Right atrium auricular region (tissue), 2 donors: ENCODE measurements at regions not wholly inside any gene's neighbourhood (a gene's known extent, or its start where the extent isn't known, plus 50 kb on each side); places are given as distances from the start of the nearest gene placed in this dataset.

ENCODE experiments used
- DNase-seq: peaks from one replicate; pipeline ENCODE4 v3.0.0-alpha.2; 2019; ENCODE audit warnings: low spot score
- H3K27ac ChIP-seq, 2 donors: fragments of 200-600 bp; sonication (generic); 1 replicate in 1 of 2; 2 replicates in 1 of 2; pipeline ENCODE4 v1.5.1; 2016 to 2019
- H3K27me3 ChIP-seq, 2 donors: fragments of 200-600 bp; sonication (generic); one replicate each; pipeline versions ENCODE4 v1.5.1 to v1.6.0; 2017 to 2019
- H3K36me3 ChIP-seq: fragments of 200-600 bp; sonication (generic); one replicate; pipeline ENCODE4 v1.5.1; 2016
- H3K4me1 ChIP-seq, 2 donors: fragments of 200-600 bp; sonication (generic); one replicate each; pipeline versions ENCODE4 v1.5.1 to v1.6.0; 2017 to 2019
- H3K4me3 ChIP-seq, 2 donors: fragments of 200-600 bp; sonication (generic); 1 replicate in 1 of 2; 2 replicates in 1 of 2; pipeline ENCODE4 v1.5.1; 2017 to 2019; ENCODE audit warnings: mild to moderate bottlenecking in 1 of 2, moderate library complexity in 1 of 2
- H3K9me3 ChIP-seq, 2 donors: fragments of 200-600 bp; sonication (generic); one replicate each; pipeline ENCODE4 v1.5.1; 2019
- TF ChIP-seq, protein P1 (sequence below), 2 donors: fragments of 200-600 bp; sonication (generic); IDR thresholded peaks; one replicate each; pipeline ENCODE4 v1.5.1; 2019; ENCODE audit warnings: antibody characterized with exemption in 2 of 2

DNA sequence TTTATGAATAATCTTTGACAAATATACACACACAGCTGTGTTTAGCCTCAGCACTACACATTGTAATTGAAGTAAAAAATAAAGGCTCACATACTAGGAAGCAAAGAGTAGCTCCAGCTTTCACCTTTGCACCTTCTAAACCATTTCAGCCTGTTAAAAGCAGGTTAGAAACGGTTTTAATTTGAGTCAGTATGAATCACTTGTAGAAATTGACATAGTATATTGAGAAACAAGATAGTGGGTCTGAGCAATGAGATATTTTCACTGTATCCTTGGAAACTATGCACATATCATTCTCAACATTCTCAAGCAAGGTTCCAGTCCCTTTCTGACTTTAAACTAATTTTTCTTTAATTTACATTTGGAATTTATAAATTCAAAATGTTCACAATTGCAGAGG is 380.3 kb downstream of the AASDHPPT start:
- TF ChIP-seq, protein P1, sequence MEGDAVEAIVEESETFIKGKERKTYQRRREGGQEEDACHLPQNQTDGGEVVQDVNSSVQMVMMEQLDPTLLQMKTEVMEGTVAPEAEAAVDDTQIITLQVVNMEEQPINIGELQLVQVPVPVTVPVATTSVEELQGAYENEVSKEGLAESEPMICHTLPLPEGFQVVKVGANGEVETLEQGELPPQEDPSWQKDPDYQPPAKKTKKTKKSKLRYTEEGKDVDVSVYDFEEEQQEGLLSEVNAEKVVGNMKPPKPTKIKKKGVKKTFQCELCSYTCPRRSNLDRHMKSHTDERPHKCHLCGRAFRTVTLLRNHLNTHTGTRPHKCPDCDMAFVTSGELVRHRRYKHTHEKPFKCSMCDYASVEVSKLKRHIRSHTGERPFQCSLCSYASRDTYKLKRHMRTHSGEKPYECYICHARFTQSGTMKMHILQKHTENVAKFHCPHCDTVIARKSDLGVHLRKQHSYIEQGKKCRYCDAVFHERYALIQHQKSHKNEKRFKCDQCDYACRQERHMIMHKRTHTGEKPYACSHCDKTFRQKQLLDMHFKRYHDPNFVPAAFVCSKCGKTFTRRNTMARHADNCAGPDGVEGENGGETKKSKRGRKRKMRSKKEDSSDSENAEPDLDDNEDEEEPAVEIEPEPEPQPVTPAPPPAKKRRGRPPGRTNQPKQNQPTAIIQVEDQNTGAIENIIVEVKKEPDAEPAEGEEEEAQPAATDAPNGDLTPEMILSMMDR (IDR thresholded peaks at IDR 0.05) = no peak

DNA sequence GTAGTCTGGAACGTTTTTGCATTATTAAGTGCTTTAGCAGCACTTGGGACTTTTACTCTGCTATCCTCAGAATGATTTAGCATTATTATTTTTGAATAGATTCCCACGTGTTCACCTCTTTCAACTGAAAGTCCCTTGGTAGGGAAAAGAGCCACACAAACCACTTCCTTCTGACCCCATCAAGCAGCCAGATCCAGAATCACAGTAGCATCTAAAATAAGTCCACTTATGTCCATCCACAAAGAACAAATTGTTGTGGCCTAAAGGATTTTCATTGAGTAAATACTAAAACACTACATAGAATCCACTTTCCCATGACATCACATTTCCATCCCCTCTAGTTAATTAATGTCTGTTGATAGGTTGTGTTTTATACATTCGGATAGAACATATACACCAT is 381.7 kb downstream of the AASDHPPT start:
- no peak overlapping the region for H3K27ac ChIP-seq
- H3K4me1 ChIP-seq = peaks cover 0 to 7% of the 10 kb centered on the region in 2 donors
- TF ChIP-seq, protein P1 (IDR thresholded peaks at IDR 0.05) = no peak
- H3K4me3 ChIP-seq = no peak overlapping the region
- no peaks in the 10 kb centered on the region for H3K27me3 ChIP-seq
- H3K9me3 ChIP-seq = peaks cover 0 to 2% of the 10 kb centered on the region in 2 donors
- H3K36me3 ChIP-seq = no peaks in the 10 kb centered on the region
- DNase-seq = no peak

More for the DNA sequence above, 380.3 kb downstream of the AASDHPPT start:
- H3K27me3 ChIP-seq = no peaks in the 10 kb centered on the region
- no peak overlapping the region for H3K4me3 ChIP-seq
- peaks cover 0 to 7% of the 10 kb centered on the region in 2 donors for H3K4me1 ChIP-seq
- H3K27ac ChIP-seq = no peak overlapping the region
- H3K9me3 ChIP-seq = peaks cover 0 to 12% of the 10 kb centered on the region in 2 donors
- H3K36me3 ChIP-seq = no peaks in the 10 kb centered on the region
- no peak for DNase-seq

DNA sequence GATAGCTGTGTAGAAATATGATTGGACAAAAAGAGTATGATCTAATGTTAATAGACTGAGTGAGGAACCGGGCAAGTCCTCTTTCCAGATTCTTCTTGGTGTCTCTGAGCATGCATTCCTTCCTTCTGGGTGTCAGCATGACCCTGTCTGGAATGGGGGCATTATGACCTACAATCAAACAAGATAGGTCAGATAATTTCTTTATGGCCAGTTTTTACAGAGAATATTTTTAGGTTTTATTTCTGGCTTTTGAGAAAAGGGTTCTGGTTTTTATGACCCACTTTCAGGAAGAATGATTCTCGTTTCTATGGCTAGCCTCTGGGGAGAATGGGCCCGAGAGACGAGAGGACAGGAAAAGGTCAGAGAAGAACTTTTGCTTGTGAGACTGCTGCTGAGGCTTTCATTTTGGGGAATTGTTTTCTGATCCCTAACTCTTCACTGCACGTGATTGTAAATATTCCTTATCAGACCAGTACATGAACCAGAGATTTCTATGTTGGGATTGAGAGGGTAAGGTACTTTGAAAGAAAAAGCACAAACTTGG is 383.8 kb downstream of the AASDHPPT start:
- TF ChIP-seq, protein P1 (IDR thresholded peaks at IDR 0.05) = no peak
- H3K27me3 ChIP-seq = no peaks in the 10 kb centered on the region
- no peak overlapping the region for H3K27ac ChIP-seq
- H3K9me3 ChIP-seq = no peaks in the 10 kb centered on the region
- H3K36me3 ChIP-seq = no peaks in the 10 kb centered on the region
- no peak for DNase-seq
- peaks cover 0 to 7% of the 10 kb centered on the region in 2 donors for H3K4me1 ChIP-seq
- no peak overlapping the region for H3K4me3 ChIP-seq

DNA sequence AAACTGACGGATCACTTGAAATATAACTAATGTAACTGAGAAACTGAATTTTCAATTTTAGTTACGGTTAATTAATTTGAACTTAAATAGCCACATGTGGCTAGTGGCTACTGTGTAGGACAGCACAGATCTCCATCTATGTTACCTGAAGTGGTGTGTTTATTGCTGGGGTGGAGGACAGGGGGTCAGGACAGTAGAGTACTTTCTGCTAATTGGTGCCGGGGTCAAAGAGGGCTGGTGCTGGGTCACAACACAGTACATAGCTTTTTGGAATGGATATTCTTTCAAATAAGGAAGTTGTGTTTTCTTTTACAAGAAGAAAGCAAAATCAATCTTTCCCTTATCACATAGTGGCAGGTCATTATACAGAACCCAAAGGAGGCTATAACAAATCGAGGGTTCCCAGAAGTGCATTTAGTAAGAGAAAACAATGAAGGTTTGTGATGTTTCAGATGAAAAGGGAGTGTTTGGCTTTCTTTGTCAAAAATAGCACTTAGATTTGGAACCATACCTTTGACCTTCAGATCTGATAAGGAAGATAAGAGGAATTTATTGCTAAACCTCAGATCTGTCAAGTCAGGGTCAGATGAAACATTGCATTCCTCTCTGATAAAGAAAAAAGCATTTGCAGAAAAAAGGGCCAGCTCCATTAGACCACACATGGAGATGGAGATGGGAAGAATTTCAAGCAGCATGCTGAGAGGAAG is 384.5 kb downstream of the AASDHPPT start:
- no peak overlapping the region for H3K27ac ChIP-seq
- no peaks in the 10 kb centered on the region for H3K36me3 ChIP-seq
- peaks cover 0 to 7% of the 10 kb centered on the region in 2 donors for H3K4me1 ChIP-seq
- TF ChIP-seq, protein P1 (IDR thresholded peaks at IDR 0.05) = no peak
- H3K4me3 ChIP-seq = no peak overlapping the region
- DNase-seq = no peak
- no peaks in the 10 kb centered on the region for H3K9me3 ChIP-seq
- no peaks in the 10 kb centered on the region for H3K27me3 ChIP-seq

DNA sequence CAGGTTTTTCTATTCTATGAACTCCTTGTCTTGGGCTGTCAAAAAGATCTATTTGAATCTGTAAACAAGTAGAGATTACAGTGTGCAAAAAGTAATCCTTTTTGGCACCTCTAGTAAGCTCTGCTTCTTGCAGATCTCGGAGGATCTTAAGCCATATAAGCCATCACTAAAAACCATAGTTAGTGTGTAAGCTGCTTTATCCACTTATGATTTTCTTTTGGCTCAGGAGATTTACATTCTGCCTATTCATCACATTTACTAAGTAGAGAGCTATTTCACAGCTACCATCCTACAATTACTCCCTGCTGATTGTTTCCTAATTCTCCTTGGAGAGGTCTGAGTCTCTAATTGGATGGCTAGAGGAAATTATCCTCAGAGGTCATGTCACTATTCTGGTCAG is 385.7 kb downstream of the AASDHPPT start:
- peaks cover 0 to 7% of the 10 kb centered on the region in 2 donors for H3K4me1 ChIP-seq
- DNase-seq = no peak
- H3K9me3 ChIP-seq = no peaks in the 10 kb centered on the region
- no peak overlapping the region for H3K27ac ChIP-seq
- no peak overlapping the region for H3K4me3 ChIP-seq
- H3K36me3 ChIP-seq = no peaks in the 10 kb centered on the region
- no peaks in the 10 kb centered on the region for H3K27me3 ChIP-seq
- TF ChIP-seq, protein P1 (IDR thresholded peaks at IDR 0.05) = no peak
